PC-9 (cell line): ENCODE measurements at regions not wholly inside any gene's neighbourhood (a gene's known extent, or its start where the extent isn't known, plus 50 kb on each side); places are given as distances from the start of the nearest gene placed in this dataset.
"Not testable (repeated sequence)": the region's sequence is repeated elsewhere in the genome, so short reads cannot be mapped to it uniquely, and the experiment has no call there.

Experiments
- BruUV-seq: library from RNA; stranded (reverse); fragments of 400-500 nt; replicated peaks from 2 replicates; lab custom pipeline; 2021; lab: Mats Ljungman, UMichigan
- CTCF ChIA-PET: fragments of 300-600 bp; sonication (Branson Sonifier 250); formaldehyde crosslinking; loops from one replicate; lab custom pipeline; 2022; ENCODE audit warnings: antibody characterized with exemption; lab: Charles Lee
- POLR2A ChIA-PET: fragments of 300-600 bp; sonication (Branson Sonifier 250); formaldehyde crosslinking; loops from one replicate; lab custom pipeline; 2022; ENCODE audit warnings: antibody characterized with exemption; ENCODE audit not compliant: unreplicated experiment; lab: Charles Lee
- DNase-seq, 2 experiments: peaks; one replicate each; pipeline versions ENCODE4 v3.0.0 to v3.0.0-alpha.2; 2015 to 2022; ENCODE audit warnings: mixed read lengths in 1 of 2
- H2AFZ ChIP-seq: fragments of 200-600 bp; sonication (generic); 2 replicates; pipeline ENCODE4 v1.8.1; 2017; ENCODE audit warnings: antibody characterized with exemption
- H3F3A ChIP-seq: fragments of 200-600 bp; sonication (generic); 2 replicates; pipeline ENCODE4 v1.8.1; 2017; ENCODE audit warnings: antibody characterized with exemption, mild to moderate bottlenecking, low read depth; ENCODE audit not compliant: insufficient read depth
- H3K27ac ChIP-seq: fragments of 200-600 bp; sonication (generic); 2 replicates; pipeline ENCODE4 v1.6.1; 2016; ENCODE audit warnings: mixed run types
- H3K27me3 ChIP-seq: fragments of 200-600 bp; sonication (generic); 2 replicates; pipeline ENCODE4 v1.6.1; 2016; ENCODE audit warnings: low read depth, mixed run types; ENCODE audit not compliant: insufficient read depth
- H3K36me3 ChIP-seq: fragments of 200-600 bp; sonication (generic); 2 replicates; pipeline ENCODE4 v1.6.1; 2016; ENCODE audit warnings: low read depth, mixed run types
- H3K4me1 ChIP-seq: fragments of 200-600 bp; sonication (generic); replicated peaks from 2 replicates; pipeline ENCODE4 v1.6.1; 2016; ENCODE audit warnings: mixed run types; ENCODE audit not compliant: insufficient read depth
- H3K4me2 ChIP-seq: fragments of 200-600 bp; sonication (generic); 2 replicates; pipeline ENCODE4 v1.6.1; 2017; ENCODE audit warnings: mixed run types
- H3K4me3 ChIP-seq: fragments of 200-600 bp; sonication (generic); 2 replicates; pipeline ENCODE4 v1.6.1; 2016; ENCODE audit warnings: mixed run types
- H3K79me2 ChIP-seq: fragments of 200-600 bp; sonication (generic); 2 replicates; pipeline ENCODE4 v1.6.1; 2017; ENCODE audit warnings: low read depth, mixed run types
- H3K9me2 ChIP-seq: fragments of 200-600 bp; sonication (generic); 2 replicates; pipeline ENCODE4 v1.8.1; 2017; ENCODE audit warnings: mild to moderate bottlenecking; ENCODE audit not compliant: insufficient read depth
- H3K9me3 ChIP-seq: fragments of 200-600 bp; sonication (generic); 2 replicates; pipeline ENCODE4 v1.8.1; 2016; ENCODE audit warnings: low read depth; ENCODE audit not compliant: insufficient read depth
- H4K20me1 ChIP-seq: fragments of 200-600 bp; sonication (generic); 2 replicates; pipeline ENCODE4 v1.8.1; 2017; ENCODE audit not compliant: insufficient read depth
- EZH2 ChIP-seq: fragments of 200-600 bp; sonication (generic); IDR thresholded peaks from 2 replicates; pipeline ENCODE4 v1.8.0; 2017; ENCODE audit warnings: antibody characterized with exemption, low read depth
- intact Hi-C: fragments of 100-400 bp; cut with micrococcal nuclease; formaldehyde crosslinking; loops from one replicate; pipeline ENCODE4 v1.10.0; 2022; ENCODE audit not compliant: unreplicated experiment
- TF ChIP-seq, protein P1 (sequence below): fragments of 200-600 bp; sonication (generic); conservative IDR thresholded peaks from 2 replicates; pipeline ENCODE4 v1.6.1; 2017; ENCODE audit warnings: mixed run types, antibody characterized with exemption, mild to moderate bottlenecking, moderate library complexity

DNA sequence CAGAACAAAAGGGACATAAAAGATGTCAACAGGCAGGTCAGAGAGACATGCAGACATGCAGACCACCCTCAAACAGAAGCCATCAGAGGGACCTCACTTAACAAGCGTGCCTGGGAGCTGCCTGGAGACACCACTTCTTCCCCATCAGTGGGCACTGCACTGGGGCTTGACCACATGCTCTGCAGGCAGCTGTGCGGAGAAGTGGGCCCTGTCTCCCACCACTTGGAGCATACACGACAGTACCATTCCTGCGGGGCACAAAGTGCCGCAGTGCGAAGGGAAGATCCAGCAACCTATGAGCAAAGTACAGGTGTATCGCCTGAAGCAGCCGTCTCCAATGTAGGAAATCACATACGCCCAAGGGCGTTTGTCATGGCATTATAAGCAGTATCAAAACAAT, 150.5 kb upstream of the FOXD4L5 start:
- no peaks in the 10 kb centered on the region for H3K9me2 ChIP-seq
- H3K4me2 ChIP-seq: no peak overlapping the region
- no peaks in the 10 kb centered on the region for H3K27me3 ChIP-seq
- no peak overlapping the region for H2AFZ ChIP-seq
- DNase-seq: no peak
- no peak for TF ChIP-seq EZH2
- TF ChIP-seq, protein P1, sequence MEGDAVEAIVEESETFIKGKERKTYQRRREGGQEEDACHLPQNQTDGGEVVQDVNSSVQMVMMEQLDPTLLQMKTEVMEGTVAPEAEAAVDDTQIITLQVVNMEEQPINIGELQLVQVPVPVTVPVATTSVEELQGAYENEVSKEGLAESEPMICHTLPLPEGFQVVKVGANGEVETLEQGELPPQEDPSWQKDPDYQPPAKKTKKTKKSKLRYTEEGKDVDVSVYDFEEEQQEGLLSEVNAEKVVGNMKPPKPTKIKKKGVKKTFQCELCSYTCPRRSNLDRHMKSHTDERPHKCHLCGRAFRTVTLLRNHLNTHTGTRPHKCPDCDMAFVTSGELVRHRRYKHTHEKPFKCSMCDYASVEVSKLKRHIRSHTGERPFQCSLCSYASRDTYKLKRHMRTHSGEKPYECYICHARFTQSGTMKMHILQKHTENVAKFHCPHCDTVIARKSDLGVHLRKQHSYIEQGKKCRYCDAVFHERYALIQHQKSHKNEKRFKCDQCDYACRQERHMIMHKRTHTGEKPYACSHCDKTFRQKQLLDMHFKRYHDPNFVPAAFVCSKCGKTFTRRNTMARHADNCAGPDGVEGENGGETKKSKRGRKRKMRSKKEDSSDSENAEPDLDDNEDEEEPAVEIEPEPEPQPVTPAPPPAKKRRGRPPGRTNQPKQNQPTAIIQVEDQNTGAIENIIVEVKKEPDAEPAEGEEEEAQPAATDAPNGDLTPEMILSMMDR: no peak
- no peaks in the 10 kb centered on the region for H3K79me2 ChIP-seq
- H3K27ac ChIP-seq: no peak overlapping the region
- H3K36me3 ChIP-seq: no peaks in the 10 kb centered on the region
- H3K4me1 ChIP-seq: no peaks in the 10 kb centered on the region
- H3K9me3 ChIP-seq: peaks cover 6% of the 10 kb centered on the region; the same call in 1 of the 2 replicates
- no peaks in the 10 kb centered on the region for H4K20me1 ChIP-seq
- ChIA-PET CTCF (no interaction called here), POLR2A (no interaction called here)
- intact Hi-C loops: no loop called here
- no TSS peak for BruUV-seq
- H3F3A ChIP-seq: peaks cover 13% of the 10 kb centered on the region
- H3K4me3 ChIP-seq: no peak overlapping the region

DNA sequence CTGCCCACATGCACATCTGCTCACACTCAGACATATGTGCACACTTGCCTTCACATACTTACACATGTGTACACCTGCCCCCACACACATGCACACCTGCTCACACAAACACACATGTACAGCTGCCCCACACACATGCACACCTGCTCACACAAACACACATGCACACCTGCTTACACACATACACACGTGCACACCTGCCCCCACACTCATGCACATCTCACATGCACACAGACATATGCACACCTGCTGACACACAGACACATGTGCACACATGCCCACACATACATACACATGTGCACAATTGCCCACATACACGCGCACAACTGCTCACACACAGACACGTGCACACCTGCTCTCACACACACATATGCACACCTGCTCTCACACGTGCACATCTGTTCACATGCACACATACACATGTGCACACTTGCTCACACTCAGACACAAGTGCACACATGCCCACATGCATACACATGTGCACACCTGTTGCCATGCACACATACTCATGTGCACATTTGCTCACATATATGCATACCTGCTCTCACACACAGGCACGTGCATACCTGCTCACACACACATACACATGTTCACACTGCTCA, 147.8 kb upstream of the FOXD4L5 start:
- Histone ChIP-seq H3K4me2 (no peak overlapping the region), H4K20me1 (no peaks in the 10 kb centered on the region), H3K4me1 (no peaks in the 10 kb centered on the region), H3K9me3 (peaks cover 6% of the 10 kb centered on the region; the same call in 1 of the 2 replicates), H3K4me3 (no peak overlapping the region), H3K36me3 (no peaks in the 10 kb centered on the region), H3K9me2 (no peaks in the 10 kb centered on the region), H3K27me3 (no peaks in the 10 kb centered on the region), H2AFZ (no peak overlapping the region), H3K79me2 (no peaks in the 10 kb centered on the region), H3K27ac (no peak overlapping the region), H3F3A (peaks cover 13% of the 10 kb centered on the region)
- no peak for DNase-seq
- TF ChIP-seq EZH2: no peak
- CTCF ChIA-PET: no interaction called here
- intact Hi-C loops: no loop called here
- POLR2A ChIA-PET: no interaction called here
- BruUV-seq: no TSS peak

DNA sequence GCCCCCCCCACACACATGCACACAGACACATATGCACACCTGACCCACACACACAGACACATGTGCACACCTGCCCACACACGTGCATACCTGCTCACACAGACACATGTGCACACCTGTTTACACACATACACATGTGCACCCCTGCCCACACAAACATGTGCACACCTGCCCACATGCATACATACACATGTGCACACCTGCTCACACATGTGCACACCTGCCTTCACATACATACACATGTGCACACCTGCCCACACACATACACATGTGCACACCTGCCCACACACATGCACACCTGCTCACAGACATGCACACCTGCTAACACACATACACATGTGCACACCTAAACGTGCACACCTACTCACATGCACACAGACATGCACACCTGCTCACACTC, 147.0 kb upstream of the FOXD4L5 start:
- Histone ChIP-seq H3K27ac (no peak overlapping the region), H3K79me2 (no peaks in the 10 kb centered on the region), H3K9me3 (peaks cover 6% of the 10 kb centered on the region; the same call in 1 of the 2 replicates), H3K4me2 (no peak overlapping the region), H3F3A (peaks cover 13% of the 10 kb centered on the region), H3K4me1 (no peaks in the 10 kb centered on the region), H3K9me2 (no peaks in the 10 kb centered on the region), H3K36me3 (no peaks in the 10 kb centered on the region), H2AFZ (no peak overlapping the region), H3K27me3 (no peaks in the 10 kb centered on the region), H4K20me1 (no peaks in the 10 kb centered on the region), H3K4me3 (no peak overlapping the region)
- intact Hi-C loops: no loop called here
- DNase-seq: no peak
- no TSS peak for BruUV-seq
- POLR2A ChIA-PET: no interaction called here
- TF ChIP-seq EZH2: no peak
- TF ChIP-seq, protein P1: no peak
- CTCF ChIA-PET: no interaction called here

DNA sequence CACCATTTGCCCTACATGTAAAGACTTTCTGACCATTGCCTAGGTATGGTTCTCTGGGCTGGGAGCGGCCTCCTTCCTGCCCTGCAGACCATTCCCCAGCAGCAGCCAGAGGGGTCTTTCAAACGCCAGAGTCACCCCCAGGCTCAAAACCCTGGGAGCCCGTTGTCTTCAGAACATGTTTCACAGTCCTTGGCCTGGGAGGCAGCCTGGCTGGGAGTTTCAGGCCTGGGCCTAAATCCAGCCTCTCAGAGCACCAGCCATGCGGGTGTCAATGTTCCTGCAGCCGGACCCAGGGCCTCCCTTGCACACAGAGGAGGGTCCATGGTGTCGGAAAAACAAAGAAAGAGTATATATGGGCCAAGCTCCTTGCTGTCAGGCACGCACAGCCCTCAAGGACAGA, 145.2 kb upstream of the FOXD4L5 start:
- Histone ChIP-seq H3K36me3 (no peaks in the 10 kb centered on the region), H3K9me3 (peaks cover 6% of the 10 kb centered on the region; the same call in 1 of the 2 replicates), H3F3A (peaks cover 13% of the 10 kb centered on the region), H3K4me3 (no peak overlapping the region), H3K27ac (no peak overlapping the region), H2AFZ (no peak overlapping the region), H3K4me1 (no peaks in the 10 kb centered on the region), H3K79me2 (no peaks in the 10 kb centered on the region), H3K9me2 (no peaks in the 10 kb centered on the region), H3K27me3 (no peaks in the 10 kb centered on the region), H3K4me2 (no peak overlapping the region), H4K20me1 (no peaks in the 10 kb centered on the region)
- no TSS peak for BruUV-seq
- ChIA-PET POLR2A (no interaction called here), CTCF (no interaction called here)
- intact Hi-C loops: no loop called here
- TF ChIP-seq, protein P1: no peak
- TF ChIP-seq EZH2: no peak
- DNase-seq: no peak

DNA sequence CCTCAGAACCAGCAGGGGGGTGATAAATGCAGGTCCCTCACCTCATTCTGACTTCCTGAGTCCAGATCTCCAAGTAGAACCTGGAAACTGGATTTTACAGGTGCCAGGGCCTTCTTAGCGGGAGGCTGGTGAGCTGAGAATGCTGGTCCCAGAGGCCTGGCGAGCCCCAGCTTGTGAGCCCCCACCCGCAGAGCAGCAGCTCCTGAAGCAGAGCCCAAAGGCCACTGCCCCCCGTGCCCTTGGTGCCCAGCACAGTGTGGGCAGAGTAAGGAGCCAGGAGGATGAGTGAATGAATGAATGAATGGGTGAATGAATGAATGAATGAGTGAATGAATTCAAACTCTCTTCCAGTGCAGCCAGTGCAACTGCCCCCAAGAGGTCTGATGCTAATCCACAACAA, 142.4 kb upstream of the FOXD4L5 start:
- CTCF ChIA-PET, H3K36me3 ChIP-seq, BruUV-seq, H3K79me2 ChIP-seq, H3K4me3 ChIP-seq, H3F3A ChIP-seq, DNase-seq, H2AFZ ChIP-seq, POLR2A ChIA-PET, H3K27ac ChIP-seq, H3K27me3 ChIP-seq, H3K9me2 ChIP-seq, H3K4me2 ChIP-seq, H3K4me1 ChIP-seq, intact Hi-C loops, H4K20me1 ChIP-seq, H3K9me3 ChIP-seq: not testable (repeated sequence)
